Testis (tissue), 2 donors: ENCODE measurements at regions not wholly inside any gene's neighbourhood (a gene's known extent, or its start where the extent isn't known, plus 50 kb on each side); places are given as distances from the start of the nearest gene placed in this dataset.
"Not testable (repeated sequence)": the region's sequence is repeated elsewhere in the genome, so short reads cannot be mapped to it uniquely, and the experiment has no call there.

Experiments
- CTCF ChIP-seq, 3 experiments: fragments of 450-650 bp in 2 of 3; fragments of 200-600 bp in 1 of 3; sonication (generic) in 1 of 3; IDR thresholded peaks; one replicate each; pipeline ENCODE4 v1.5.1; 2016 to 2019; ENCODE audit warnings: antibody characterized with exemption in 3 of 3, mild to moderate bottlenecking in 2 of 3, moderate library complexity in 1 of 3
- POLR2A ChIP-seq: fragments of 450-650 bp; IDR thresholded peaks from one replicate; pipeline ENCODE4 v1.6.1; 2017; ENCODE audit warnings: antibody characterized with exemption, mild to moderate bottlenecking, moderate library complexity

GRCh38 chr1:143824266-143824665, 147.5 kb downstream of the FAM72C start:
- not testable (repeated sequence) for TF ChIP-seq CTCF (IDR thresholded peaks at IDR 0.05); POLR2A
